ENCODE measurements at regions not wholly inside any gene's neighbourhood (a gene's known extent, or its start where the extent isn't known, plus 50 kb on each side); places are given as distances from the start of the nearest gene placed in this dataset.

DNA sequence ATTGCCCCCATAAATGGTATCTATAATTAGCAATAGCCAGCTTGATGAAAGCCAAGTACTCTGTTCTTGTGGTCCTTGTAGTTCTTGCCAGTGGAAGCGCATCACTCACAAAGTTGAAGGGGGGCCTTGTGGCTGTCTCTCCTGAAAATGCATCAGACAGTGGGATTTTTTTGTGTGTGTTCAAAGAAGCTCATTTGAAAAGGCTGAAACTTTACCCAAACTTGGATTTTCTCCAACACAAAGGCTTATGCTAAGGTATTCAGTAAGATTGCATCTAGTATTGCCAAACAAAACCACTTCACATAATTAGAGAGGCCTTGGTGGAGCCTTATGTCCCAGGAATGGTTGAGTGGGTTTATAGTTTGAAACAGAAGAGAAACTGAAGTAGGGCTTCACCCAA is 216.7 kb upstream of the TMTC1 start:
- Histone ChIP-seq H2BK20ac (ENCODE audit: low read depth, low read length) (no peak overlapping the region), H4K5ac (ENCODE audit: low read depth, low read length) (no peak overlapping the region), H2BK15ac (ENCODE audit: low read depth, low read length) (no peak overlapping the region), H3K4me2 (ENCODE audit: low read depth, low read length) (no peak overlapping the region), H3K27ac (ENCODE audit: insufficient read depth, low read length) (no peak overlapping the region), H3K4me3 (ENCODE audit: insufficient read depth, low read depth, low read length) (no peak overlapping the region), H2AFZ (replicated peaks; ENCODE audit: low read length, poor library complexity) (no peak overlapping the region), H2BK120ac (ENCODE audit: low read depth, low read length) (no peak overlapping the region), H3K36me3 (ENCODE audit: control insufficient read depth, insufficient read depth, low read length) (no peaks in the 10 kb centered on the region), H3K9ac (ENCODE audit: low read depth, low read length) (no peak overlapping the region), H3K56ac (ENCODE audit: extremely low read depth, insufficient read depth, low read length) (no peak overlapping the region), H2AK9ac (replicated peaks; ENCODE audit: low read depth, low read length, poor library complexity) (no peak overlapping the region), H3K23ac (ENCODE audit: low read depth, low read length) (no peak overlapping the region), H4K20me1 (ENCODE audit: insufficient read depth, low read length) (no peaks in the 10 kb centered on the region), H4K91ac (ENCODE audit: insufficient read depth, low read depth, low read length) (no peak overlapping the region), H3K9me3 (ENCODE audit: control insufficient read depth, insufficient read depth, low read length) (no peaks in the 10 kb centered on the region; the same call in 1 of the 2 replicates), H3K9me1 (ENCODE audit: insufficient read depth, low read length) (no peaks in the 10 kb centered on the region), H2BK5ac (ENCODE audit: low read depth, low read length, poor library complexity, severe bottlenecking) (no peak overlapping the region), H3K4me1 (ENCODE audit: control insufficient read depth, insufficient read depth, low read length) (no peaks in the 10 kb centered on the region), H3K18ac (ENCODE audit: low read depth, low read length) (no peak overlapping the region), H3K14ac (replicated peaks; ENCODE audit: low read depth, low read length) (no peak overlapping the region), H4K8ac (ENCODE audit: low read depth in 2 of 2, low read length in 2 of 2) (no peak overlapping the region), H3K79me1 (ENCODE audit: low read depth in 1 of 2, low read length in 2 of 2) (no peaks in the 10 kb centered on the region), H2AK5ac (ENCODE audit: low read depth, low read length) (no peak overlapping the region), H3K27me3 (ENCODE audit: control insufficient read depth, insufficient read depth, low read length) (peaks cover 7% of the 10 kb centered on the region), H3K4ac (ENCODE audit: low read depth, low read length) (no peak overlapping the region)
- ChIA-PET POLR2A (ENCODE audit: unreplicated experiment) (no interaction called here), CTCF (interaction anchor here (1.0 kb wide), 1 partner anchor 9 kb away, joined by 3 read pairs; no protein-coding TSS in a partner anchor)
- dilution Hi-C loops (cut with HindIII; ENCODE audit: low sequenced_read_pairs, unreplicated experiment), result no loop called here
- in situ Hi-C loops (cut with MboI; ENCODE audit: low sequenced_read_pairs), result no loop called here
- BruUV-seq (replicated peaks), result no TSS peak
- WGBS, 2 experiments (ENCODE audit: extremely low coverage in 2 of 2, insufficient read length in 1 of 2), result 80% methylated on average over 1 of the region's 1 CpG; no CpG with 5 or more reads in 1 of the 2 experiments
- intact Hi-C loops (cut with micrococcal nuclease), result no loop called here
- TF ChIP-seq RAD21 (IDR thresholded peaks at IDR 0.05; ENCODE audit: low read length) (no peak), MAZ (IDR thresholded peaks at IDR 0.05; ENCODE audit: borderline replicate concordance, low read depth, low read length) (no peak), POLR2A (IDR thresholded peaks at IDR 0.05; ENCODE audit: low read depth, low read length) (no peak), CHD1 (IDR thresholded peaks at IDR 0.05; ENCODE audit: low read depth, low read length) (no peak)
- TF ChIP-seq, protein P1, sequence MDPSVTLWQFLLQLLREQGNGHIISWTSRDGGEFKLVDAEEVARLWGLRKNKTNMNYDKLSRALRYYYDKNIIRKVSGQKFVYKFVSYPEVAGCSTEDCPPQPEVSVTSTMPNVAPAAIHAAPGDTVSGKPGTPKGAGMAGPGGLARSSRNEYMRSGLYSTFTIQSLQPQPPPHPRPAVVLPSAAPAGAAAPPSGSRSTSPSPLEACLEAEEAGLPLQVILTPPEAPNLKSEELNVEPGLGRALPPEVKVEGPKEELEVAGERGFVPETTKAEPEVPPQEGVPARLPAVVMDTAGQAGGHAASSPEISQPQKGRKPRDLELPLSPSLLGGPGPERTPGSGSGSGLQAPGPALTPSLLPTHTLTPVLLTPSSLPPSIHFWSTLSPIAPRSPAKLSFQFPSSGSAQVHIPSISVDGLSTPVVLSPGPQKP (IDR thresholded peaks at IDR 0.05; ENCODE audit: borderline replicate concordance, low read depth, low read length), result no peak
- TF ChIP-seq, protein P2, sequence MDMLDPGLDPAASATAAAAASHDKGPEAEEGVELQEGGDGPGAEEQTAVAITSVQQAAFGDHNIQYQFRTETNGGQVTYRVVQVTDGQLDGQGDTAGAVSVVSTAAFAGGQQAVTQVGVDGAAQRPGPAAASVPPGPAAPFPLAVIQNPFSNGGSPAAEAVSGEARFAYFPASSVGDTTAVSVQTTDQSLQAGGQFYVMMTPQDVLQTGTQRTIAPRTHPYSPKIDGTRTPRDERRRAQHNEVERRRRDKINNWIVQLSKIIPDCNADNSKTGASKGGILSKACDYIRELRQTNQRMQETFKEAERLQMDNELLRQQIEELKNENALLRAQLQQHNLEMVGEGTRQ (IDR thresholded peaks at IDR 0.05; ENCODE audit: low read depth, low read length), result no peak
- DNase-seq, result no peak
- no peak for ATAC-seq (ENCODE audit: low read depth)
